Dendritic cell treated with granulocyte-macrophage colony-stimulating factor and Interleukin-4, amounts not matched to agents 40 ng/mL and 50 ng/mL, for 4 days (primary cell): ENCODE measurements at regions not wholly inside any gene's neighbourhood (a gene's known extent, or its start where the extent isn't known, plus 50 kb on each side); places are given as distances from the start of the nearest gene placed in this dataset.
"Not testable (repeated sequence)": the region's sequence is repeated elsewhere in the genome, so short reads cannot be mapped to it uniquely, and the experiment has no call there.

Experiments
- H3K27ac Mint-ChIP-seq: one replicate; pipeline ENCODE4 v1.8.0; 2022; ENCODE audit warnings: mild to moderate bottlenecking, mixed read lengths
- H3K27me3 Mint-ChIP-seq: one replicate; pipeline ENCODE4 v1.8.0; 2022; ENCODE audit warnings: mild to moderate bottlenecking, mixed read lengths
- H3K36me3 Mint-ChIP-seq: one replicate; pipeline ENCODE4 v1.8.0; 2022; ENCODE audit warnings: low read depth, mixed read lengths
- H3K4me1 Mint-ChIP-seq: one replicate; pipeline ENCODE4 v1.8.0; 2022; ENCODE audit warnings: low read depth, mixed read lengths
- H3K4me3 Mint-ChIP-seq: one replicate; pipeline ENCODE4 v1.8.0; 2022; ENCODE audit warnings: mild to moderate bottlenecking, moderate library complexity, mixed read lengths
- H3K9me3 Mint-ChIP-seq: one replicate; pipeline ENCODE4 v1.8.0; 2022; ENCODE audit warnings: mixed read lengths
- intact Hi-C: fragments of 100-400 bp; cut with micrococcal nuclease; formaldehyde crosslinking; loops from one replicate; pipeline ENCODE4 v1.15.0; 2022

- intact Hi-C loops, result no loop called here
- no peaks in the 10 kb centered on the region for H3K27me3 Mint-ChIP-seq
- no peaks in the 10 kb centered on the region for H3K9me3 Mint-ChIP-seq
Measured at GRCh38 chr5:69000216-69000919, 93.4 kb upstream of the SLC30A5 start.

GRCh38 chr5:69000949-69001348 lies 92.9 kb upstream of the SLC30A5 start:
- H3K9me3 Mint-ChIP-seq, result no peaks in the 10 kb centered on the region
- H3K4me3 Mint-ChIP-seq, result no peak overlapping the region
- no peak overlapping the region for H3K27ac Mint-ChIP-seq
- no peaks in the 10 kb centered on the region for H3K27me3 Mint-ChIP-seq
- H3K36me3 Mint-ChIP-seq, result no peaks in the 10 kb centered on the region
- peaks cover 3% of the 10 kb centered on the region for H3K4me1 Mint-ChIP-seq
- intact Hi-C loops, result no loop called here

More at GRCh38 chr5:69000216-69000919, 93.4 kb upstream of the SLC30A5 start:
- Mint-ChIP-seq H3K4me1 (peaks cover 8% of the 10 kb centered on the region), H3K4me3 (no peak overlapping the region), H3K27ac (no peak overlapping the region), H3K36me3 (no peaks in the 10 kb centered on the region)

GRCh38 chr5:69001627-69002026 lies 92.2 kb upstream of the SLC30A5 start:
- intact Hi-C loops, result no loop called here
- Mint-ChIP-seq H3K27ac (no peak overlapping the region), H3K27me3 (no peaks in the 10 kb centered on the region), H3K9me3 (no peaks in the 10 kb centered on the region), H3K4me3 (no peak overlapping the region), H3K4me1 (no peaks in the 10 kb centered on the region), H3K36me3 (no peaks in the 10 kb centered on the region)

- no peaks in the 10 kb centered on the region for H3K36me3 Mint-ChIP-seq
- H3K4me1 Mint-ChIP-seq, result peaks cover 8% of the 10 kb centered on the region
- peaks cover 4% of the 10 kb centered on the region for H3K27me3 Mint-ChIP-seq
- no peak overlapping the region for H3K4me3 Mint-ChIP-seq
- H3K9me3 Mint-ChIP-seq, result no peaks in the 10 kb centered on the region
- no peak overlapping the region for H3K27ac Mint-ChIP-seq
- intact Hi-C loops, result no loop called here
Measured at GRCh38 chr5:69004127-69004526, 89.7 kb upstream of the SLC30A5 start.

- intact Hi-C loops, result no loop called here
- peaks cover 8% of the 10 kb centered on the region for H3K4me1 Mint-ChIP-seq
- no peak overlapping the region for H3K4me3 Mint-ChIP-seq
- H3K36me3 Mint-ChIP-seq, result no peaks in the 10 kb centered on the region
- no peak overlapping the region for H3K27ac Mint-ChIP-seq
- H3K27me3 Mint-ChIP-seq, result peaks cover 5% of the 10 kb centered on the region
- no peaks in the 10 kb centered on the region for H3K9me3 Mint-ChIP-seq
Measured at GRCh38 chr5:69004676-69005075, 89.1 kb upstream of the SLC30A5 start.

GRCh38 chr5:69006030-69006429 lies 87.8 kb upstream of the SLC30A5 start:
- Mint-ChIP-seq H3K9me3 (no peaks in the 10 kb centered on the region), H3K27ac (no peak overlapping the region), H3K4me1 (peaks cover 8% of the 10 kb centered on the region), H3K4me3 (no peak overlapping the region), H3K27me3 (peaks cover 5% of the 10 kb centered on the region), H3K36me3 (no peaks in the 10 kb centered on the region)
- intact Hi-C loops, result no loop called here

GRCh38 chr5:69007163-69007562 lies 86.7 kb upstream of the SLC30A5 start:
- Mint-ChIP-seq H3K4me1 (peaks cover 8% of the 10 kb centered on the region), H3K9me3 (no peaks in the 10 kb centered on the region)
- intact Hi-C loops, result no loop called here

GRCh38 chr5:69007726-69008368 lies 86.0 kb upstream of the SLC30A5 start:
- Mint-ChIP-seq H3K36me3 (no peaks in the 10 kb centered on the region), H3K9me3 (no peaks in the 10 kb centered on the region), H3K4me3 (no peak overlapping the region), H3K27me3 (peaks cover 5% of the 10 kb centered on the region), H3K4me1 (peaks cover 8% of the 10 kb centered on the region), H3K27ac (no peak overlapping the region)
- intact Hi-C loops, result no loop called here

More at GRCh38 chr5:69007163-69007562, 86.7 kb upstream of the SLC30A5 start:
- no peak overlapping the region for H3K27ac Mint-ChIP-seq
- peaks cover 5% of the 10 kb centered on the region for H3K27me3 Mint-ChIP-seq
- no peak overlapping the region for H3K4me3 Mint-ChIP-seq
- H3K36me3 Mint-ChIP-seq, result no peaks in the 10 kb centered on the region

GRCh38 chr5:69010476-69010875 lies 83.3 kb upstream of the SLC30A5 start:
- Mint-ChIP-seq H3K27ac (no peak overlapping the region), H3K4me3 (no peak overlapping the region), H3K36me3 (no peaks in the 10 kb centered on the region), H3K27me3 (peaks cover 5% of the 10 kb centered on the region), H3K4me1 (peaks cover 8% of the 10 kb centered on the region), H3K9me3 (peaks cover 20% of the 10 kb centered on the region)
- intact Hi-C loops, result no loop called here

GRCh38 chr5:69011910-69012309 lies 81.9 kb upstream of the SLC30A5 start:
- Mint-ChIP-seq H3K9me3 (peaks cover 20% of the 10 kb centered on the region), H3K27ac (no peak overlapping the region), H3K36me3 (no peaks in the 10 kb centered on the region), H3K4me1 (peaks cover 6% of the 10 kb centered on the region), H3K27me3 (peaks cover 5% of the 10 kb centered on the region), H3K4me3 (no peak overlapping the region)
- intact Hi-C loops, result no loop called here

- Mint-ChIP-seq H3K4me1 (no peaks in the 10 kb centered on the region), H3K27ac (peak overlapping the region; percentile 28), H3K4me3 (no peak overlapping the region), H3K27me3 (peaks cover 2% of the 10 kb centered on the region), H3K36me3 (no peaks in the 10 kb centered on the region), H3K9me3 (peaks cover 20% of the 10 kb centered on the region)
- intact Hi-C loops, result no loop called here
Measured at GRCh38 chr5:69013481-69013880, 80.3 kb upstream of the SLC30A5 start.

GRCh38 chr5:69014007-69014406 lies 79.8 kb upstream of the SLC30A5 start:
- peak overlapping the region; percentile 28 for H3K27ac Mint-ChIP-seq
- H3K4me3 Mint-ChIP-seq, intact Hi-C loops, H3K4me1 Mint-ChIP-seq, H3K36me3 Mint-ChIP-seq, H3K27me3 Mint-ChIP-seq: not testable (repeated sequence)
- peaks cover 20% of the 10 kb centered on the region for H3K9me3 Mint-ChIP-seq

GRCh38 chr5:69019668-69020375 lies 74.0 kb upstream of the SLC30A5 start:
- Mint-ChIP-seq H3K9me3 (peaks cover 2% of the 10 kb centered on the region), H3K4me1 (no peaks in the 10 kb centered on the region), H3K4me3 (no peak overlapping the region), H3K27ac (no peak overlapping the region), H3K36me3 (no peaks in the 10 kb centered on the region), H3K27me3 (no peaks in the 10 kb centered on the region)
- intact Hi-C loops, result no loop called here

- H3K4me1 Mint-ChIP-seq, result no peaks in the 10 kb centered on the region
- H3K27ac Mint-ChIP-seq, result no peak overlapping the region
- H3K36me3 Mint-ChIP-seq, result no peaks in the 10 kb centered on the region
- H3K4me3 Mint-ChIP-seq, result no peak overlapping the region
- no peaks in the 10 kb centered on the region for H3K27me3 Mint-ChIP-seq
- intact Hi-C loops, result no loop called here
- no peaks in the 10 kb centered on the region for H3K9me3 Mint-ChIP-seq
Measured at GRCh38 chr5:69024241-69024651, 69.6 kb upstream of the SLC30A5 start.
